Progenitor cell of endocrine pancreas (in vitro differentiated cells): ENCODE measurements at regions not wholly inside any gene's neighbourhood (a gene's known extent, or its start where the extent isn't known, plus 50 kb on each side); places are given as distances from the start of the nearest gene placed in this dataset.

ENCODE experiments used
- DNase-seq: peaks from one replicate; pipeline ENCODE4 v3.0.0; 2021; ENCODE audit warnings: low spot score; ENCODE audit not compliant: unreplicated experiment
- H3K27ac Mint-ChIP-seq: 2 replicates; pipeline ENCODE4 v1.8.0; 2021; ENCODE audit warnings: mild to moderate bottlenecking, moderate library complexity, mixed read lengths
- H3K27me3 Mint-ChIP-seq: 2 replicates; pipeline ENCODE4 v1.8.0; 2021; ENCODE audit warnings: mixed read lengths
- H3K36me3 Mint-ChIP-seq: 2 replicates; pipeline ENCODE4 v1.8.0; 2022; ENCODE audit warnings: mixed read lengths; ENCODE audit not compliant: insufficient read depth
- H3K4me1 Mint-ChIP-seq: 2 replicates; pipeline ENCODE4 v1.8.0; 2021; ENCODE audit warnings: low read depth, mixed read lengths
- H3K4me3 Mint-ChIP-seq: 2 replicates; pipeline ENCODE4 v1.8.0; 2021; ENCODE audit warnings: low read depth, mild to moderate bottlenecking, moderate library complexity, mixed read lengths
- H3K9me3 Mint-ChIP-seq: 2 replicates; pipeline ENCODE4 v1.8.0; 2021; ENCODE audit warnings: low read depth, mixed read lengths
- TF ChIP-seq, protein P1 (sequence below): fragments of 200-600 bp; sonication (generic); IDR thresholded peaks from one replicate; pipeline ENCODE4 v1.5.0; 2021; ENCODE audit warnings: antibody characterized with exemption, mild to moderate bottlenecking; ENCODE audit not compliant: unreplicated experiment

DNA sequence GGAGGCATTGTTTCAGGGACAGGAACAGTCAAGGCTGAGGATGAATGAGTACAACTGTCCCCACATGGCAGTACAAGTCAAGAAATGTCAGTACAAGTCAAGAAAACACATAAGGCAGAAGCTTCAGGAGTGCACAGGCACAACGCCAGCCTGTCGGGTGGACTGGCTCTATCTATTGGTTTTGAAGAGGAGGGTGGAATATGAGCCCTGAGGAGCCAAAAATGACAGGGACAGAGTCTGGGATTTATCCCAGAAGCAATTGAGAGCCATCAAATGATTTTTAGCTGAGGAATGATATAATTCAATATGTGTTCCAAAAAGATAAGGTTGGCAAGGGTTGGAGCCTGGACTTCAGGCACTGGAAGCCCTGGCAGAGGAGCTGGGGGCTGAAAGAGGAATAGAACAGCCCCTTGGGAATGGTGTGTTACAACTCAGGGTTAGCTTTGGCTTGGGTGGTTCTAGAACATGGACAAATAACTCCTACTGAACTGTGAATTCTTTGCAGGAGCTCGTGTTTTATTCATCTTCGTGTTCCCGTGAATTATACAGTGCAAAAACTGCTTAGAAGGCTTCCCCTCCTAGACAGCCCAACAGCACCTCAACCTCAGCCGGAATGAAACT lies 425.7 kb upstream of the ARID1B start:
- peaks cover 3% of the 10 kb centered on the region for H3K4me1 Mint-ChIP-seq
- no peaks in the 10 kb centered on the region for H3K9me3 Mint-ChIP-seq

DNA sequence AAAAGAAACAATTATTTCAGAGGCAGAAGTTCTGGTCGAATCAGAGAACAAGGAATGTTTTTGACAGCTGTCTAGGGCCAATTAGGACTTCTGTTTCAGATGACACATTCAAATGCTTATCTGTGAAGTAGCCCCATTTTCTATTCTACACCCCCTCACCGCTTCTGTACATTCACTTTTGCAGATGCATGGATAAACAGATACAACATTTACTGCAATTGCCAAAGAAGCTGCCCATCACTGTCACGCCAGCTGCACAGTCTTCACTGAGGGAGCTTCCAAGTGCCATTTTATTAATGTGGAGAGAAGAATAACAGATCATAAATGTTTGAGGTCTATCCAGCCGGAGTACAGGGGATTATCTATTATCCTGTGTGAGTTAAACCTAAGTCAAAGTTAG lies 426.8 kb upstream of the ARID1B start:
- DNase-seq, result no peak
- Mint-ChIP-seq H3K36me3 (no peaks in the 10 kb centered on the region), H3K4me1 (peaks cover 6% of the 10 kb centered on the region), H3K9me3 (no peaks in the 10 kb centered on the region), H3K4me3 (no peak overlapping the region), H3K27me3 (no peaks in the 10 kb centered on the region), H3K27ac (no peak overlapping the region)
- TF ChIP-seq, protein P1, sequence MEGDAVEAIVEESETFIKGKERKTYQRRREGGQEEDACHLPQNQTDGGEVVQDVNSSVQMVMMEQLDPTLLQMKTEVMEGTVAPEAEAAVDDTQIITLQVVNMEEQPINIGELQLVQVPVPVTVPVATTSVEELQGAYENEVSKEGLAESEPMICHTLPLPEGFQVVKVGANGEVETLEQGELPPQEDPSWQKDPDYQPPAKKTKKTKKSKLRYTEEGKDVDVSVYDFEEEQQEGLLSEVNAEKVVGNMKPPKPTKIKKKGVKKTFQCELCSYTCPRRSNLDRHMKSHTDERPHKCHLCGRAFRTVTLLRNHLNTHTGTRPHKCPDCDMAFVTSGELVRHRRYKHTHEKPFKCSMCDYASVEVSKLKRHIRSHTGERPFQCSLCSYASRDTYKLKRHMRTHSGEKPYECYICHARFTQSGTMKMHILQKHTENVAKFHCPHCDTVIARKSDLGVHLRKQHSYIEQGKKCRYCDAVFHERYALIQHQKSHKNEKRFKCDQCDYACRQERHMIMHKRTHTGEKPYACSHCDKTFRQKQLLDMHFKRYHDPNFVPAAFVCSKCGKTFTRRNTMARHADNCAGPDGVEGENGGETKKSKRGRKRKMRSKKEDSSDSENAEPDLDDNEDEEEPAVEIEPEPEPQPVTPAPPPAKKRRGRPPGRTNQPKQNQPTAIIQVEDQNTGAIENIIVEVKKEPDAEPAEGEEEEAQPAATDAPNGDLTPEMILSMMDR, result no peak

More for the DNA sequence above, 425.7 kb upstream of the ARID1B start:
- no peak for DNase-seq
- H3K27ac Mint-ChIP-seq, result no peak overlapping the region
- no peaks in the 10 kb centered on the region for H3K27me3 Mint-ChIP-seq
- H3K36me3 Mint-ChIP-seq, result no peaks in the 10 kb centered on the region
- H3K4me3 Mint-ChIP-seq, result no peak overlapping the region
- TF ChIP-seq, protein P1, result no peak

DNA sequence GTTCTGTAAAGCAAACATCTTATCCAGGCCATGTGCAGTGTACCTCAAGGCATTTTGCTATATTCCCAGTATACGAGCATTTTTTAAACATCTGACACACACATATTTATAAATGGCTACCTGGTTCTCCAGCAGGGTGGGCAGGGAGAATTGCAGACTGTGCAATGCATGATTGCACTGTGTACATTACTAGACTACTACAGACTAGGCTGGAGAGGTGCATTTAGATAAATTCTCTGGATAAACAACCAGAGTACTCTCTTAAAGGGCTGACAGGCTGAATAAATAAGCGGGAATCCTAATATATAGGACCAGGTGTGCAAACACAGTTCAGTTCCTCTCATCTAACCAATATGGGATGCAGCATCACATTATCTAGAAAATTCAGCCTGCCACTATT lies 428.3 kb upstream of the ARID1B start:
- peaks cover 6% of the 10 kb centered on the region for H3K4me1 Mint-ChIP-seq
- no peak for DNase-seq
- H3K9me3 Mint-ChIP-seq, result no peaks in the 10 kb centered on the region
- TF ChIP-seq, protein P1, result no peak
- H3K4me3 Mint-ChIP-seq, result no peak overlapping the region
- no peaks in the 10 kb centered on the region for H3K36me3 Mint-ChIP-seq
- no peak overlapping the region for H3K27ac Mint-ChIP-seq
- no peaks in the 10 kb centered on the region for H3K27me3 Mint-ChIP-seq

DNA sequence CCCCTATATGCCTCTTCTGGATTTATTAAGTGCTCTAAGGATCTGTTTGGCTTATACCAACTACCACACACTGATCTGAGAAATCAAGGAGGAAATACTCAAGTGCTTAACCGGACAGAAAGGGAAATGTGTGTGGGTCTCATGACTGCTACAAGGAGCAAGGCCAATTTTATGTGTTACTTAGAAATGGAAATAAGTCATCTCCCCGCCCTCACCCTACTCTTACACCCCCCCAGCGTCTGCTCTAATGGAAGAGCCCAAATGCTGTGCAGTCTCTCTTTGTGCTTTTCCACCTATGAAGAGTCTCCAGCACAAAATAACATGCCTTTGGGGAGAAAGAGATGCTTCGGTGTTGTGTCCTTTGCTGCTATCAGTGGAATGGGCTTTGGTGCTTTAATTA lies 428.8 kb upstream of the ARID1B start:
- H3K27me3 Mint-ChIP-seq, result no peaks in the 10 kb centered on the region
- no peak overlapping the region for H3K27ac Mint-ChIP-seq
- TF ChIP-seq, protein P1, result no peak
- H3K9me3 Mint-ChIP-seq, result peaks cover 3% of the 10 kb centered on the region
- peaks cover 6% of the 10 kb centered on the region for H3K4me1 Mint-ChIP-seq
- DNase-seq, result no peak
- H3K36me3 Mint-ChIP-seq, result no peaks in the 10 kb centered on the region
- no peak overlapping the region for H3K4me3 Mint-ChIP-seq

DNA sequence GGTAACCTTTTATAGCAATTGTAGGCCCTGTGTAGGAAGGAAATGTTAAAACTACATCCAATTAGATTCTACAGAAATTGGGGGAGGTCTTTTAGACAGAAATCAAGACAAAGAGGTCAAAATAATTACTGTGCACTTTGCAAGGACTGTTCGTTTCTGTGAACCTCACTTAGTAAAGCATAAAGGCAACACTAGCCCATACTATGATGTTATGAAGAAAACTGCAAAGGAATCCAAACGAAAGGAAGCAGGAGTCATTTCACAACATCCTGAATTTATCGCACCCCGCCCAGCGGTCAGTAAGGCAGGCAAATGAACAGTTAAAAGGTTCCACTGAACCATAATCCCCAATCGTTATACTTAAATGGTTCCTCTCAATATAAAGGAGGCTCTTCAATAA lies 429.5 kb upstream of the ARID1B start:
- DNase-seq, result no peak
- Mint-ChIP-seq H3K36me3 (no peaks in the 10 kb centered on the region), H3K4me3 (no peak overlapping the region), H3K4me1 (peaks cover 6% of the 10 kb centered on the region), H3K27ac (no peak overlapping the region), H3K9me3 (peaks cover 3% of the 10 kb centered on the region), H3K27me3 (no peaks in the 10 kb centered on the region)
- TF ChIP-seq, protein P1, result no peak
